SU-DHL-6 (cell line): ENCODE measurements at regions not wholly inside any gene's neighbourhood (a gene's known extent, or its start where the extent isn't known, plus 50 kb on each side); places are given as distances from the start of the nearest gene placed in this dataset.
"Not testable (repeated sequence)": the region's sequence is repeated elsewhere in the genome, so short reads cannot be mapped to it uniquely, and the experiment has no call there.

ENCODE experiments used
- EZH2phosphoT487 ChIP-seq: fragments of 200-600 bp; sonication (generic), shearing (Covaris generic); conservative IDR thresholded peaks from 2 replicates; pipeline ENCODE4 v1.6.1; 2018; ENCODE audit warnings: mild to moderate bottlenecking, antibody characterized with exemption, low read length, moderate library complexity, mixed read lengths
- TF ChIP-seq, protein P1 (sequence below): fragments of 200-600 bp; sonication (generic); IDR thresholded peaks from one replicate; pipeline ENCODE4 v1.5.1; 2017; ENCODE audit warnings: antibody characterized with exemption, mild to moderate bottlenecking, low read length, moderate library complexity; ENCODE audit not compliant: insufficient read depth, poor library complexity, severe bottlenecking

DNA sequence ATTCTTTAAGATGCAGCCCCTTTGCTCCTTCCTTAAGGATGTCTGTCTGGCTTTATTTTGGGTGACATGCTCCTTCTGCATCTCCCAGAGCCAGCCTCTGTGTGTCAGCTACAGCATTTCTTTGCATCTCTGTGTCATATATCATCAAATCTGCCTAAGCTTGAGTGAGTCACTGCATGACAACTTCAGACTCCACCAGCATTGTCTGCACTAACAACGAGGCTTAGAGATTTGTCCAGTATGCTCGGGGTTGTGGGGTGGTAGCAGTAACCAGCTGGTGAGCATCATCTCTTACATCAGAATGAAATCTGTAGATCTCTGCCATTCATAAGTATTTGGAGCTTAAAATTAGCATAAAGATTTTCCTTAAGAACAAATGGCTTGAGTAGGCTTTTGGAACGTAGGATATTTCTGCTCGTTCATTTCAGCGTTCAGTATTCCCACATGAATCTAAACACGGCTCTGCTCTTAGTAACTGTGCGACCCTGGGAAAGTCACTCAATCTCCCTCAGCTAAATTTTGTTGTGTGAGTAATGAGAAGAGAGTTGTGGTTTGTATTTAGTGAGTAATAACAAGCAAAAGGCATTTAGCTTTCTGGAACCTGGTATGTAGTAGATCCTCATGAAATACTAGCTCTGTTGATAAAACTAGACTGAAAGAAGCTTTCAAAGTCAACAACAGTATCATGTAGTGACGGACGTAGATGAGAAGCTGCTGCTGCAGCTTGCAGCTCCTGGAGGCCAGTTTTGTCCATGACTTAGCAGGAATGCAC is 137.8 kb upstream of the DUSP22 start:
- TF ChIP-seq, protein P1, sequence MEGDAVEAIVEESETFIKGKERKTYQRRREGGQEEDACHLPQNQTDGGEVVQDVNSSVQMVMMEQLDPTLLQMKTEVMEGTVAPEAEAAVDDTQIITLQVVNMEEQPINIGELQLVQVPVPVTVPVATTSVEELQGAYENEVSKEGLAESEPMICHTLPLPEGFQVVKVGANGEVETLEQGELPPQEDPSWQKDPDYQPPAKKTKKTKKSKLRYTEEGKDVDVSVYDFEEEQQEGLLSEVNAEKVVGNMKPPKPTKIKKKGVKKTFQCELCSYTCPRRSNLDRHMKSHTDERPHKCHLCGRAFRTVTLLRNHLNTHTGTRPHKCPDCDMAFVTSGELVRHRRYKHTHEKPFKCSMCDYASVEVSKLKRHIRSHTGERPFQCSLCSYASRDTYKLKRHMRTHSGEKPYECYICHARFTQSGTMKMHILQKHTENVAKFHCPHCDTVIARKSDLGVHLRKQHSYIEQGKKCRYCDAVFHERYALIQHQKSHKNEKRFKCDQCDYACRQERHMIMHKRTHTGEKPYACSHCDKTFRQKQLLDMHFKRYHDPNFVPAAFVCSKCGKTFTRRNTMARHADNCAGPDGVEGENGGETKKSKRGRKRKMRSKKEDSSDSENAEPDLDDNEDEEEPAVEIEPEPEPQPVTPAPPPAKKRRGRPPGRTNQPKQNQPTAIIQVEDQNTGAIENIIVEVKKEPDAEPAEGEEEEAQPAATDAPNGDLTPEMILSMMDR = not testable (repeated sequence)
- not testable (repeated sequence) for TF ChIP-seq EZH2phosphoT487
